ENCODE measurements at regions not wholly inside any gene's neighbourhood (a gene's known extent, or its start where the extent isn't known, plus 50 kb on each side); places are given as distances from the start of the nearest gene placed in this dataset.

DNA sequence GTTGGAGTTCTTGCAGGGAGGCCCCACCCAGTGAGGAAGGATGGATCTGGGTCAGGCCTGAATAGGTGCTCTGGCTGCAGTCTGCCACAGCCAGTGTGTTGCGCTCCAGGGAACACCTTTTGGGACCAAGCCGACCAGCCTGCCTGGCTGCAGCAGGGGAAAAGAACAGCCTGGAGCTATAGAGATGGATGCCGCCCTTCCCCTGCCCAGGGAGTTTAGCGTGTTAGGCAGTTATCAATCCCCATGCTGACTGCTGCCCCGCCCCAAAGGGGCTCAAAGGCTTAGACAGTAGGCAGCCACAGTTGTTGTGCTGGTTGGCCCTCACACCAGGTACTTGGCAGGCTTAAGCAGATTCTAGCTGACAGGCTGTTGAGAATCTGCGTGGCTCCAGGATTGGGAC is 153.4 kb upstream of the ADAMTS19 start:
- Mint-ChIP-seq H3K4me3 (no peak overlapping the region), H3K36me3 (no peaks in the 10 kb centered on the region), H3K9me3 (peaks cover 7 to 24% (median 15%) of the 10 kb centered on the region in 7 donors), H3K4me1 (no peaks in the 10 kb centered on the region), H3K27me3 (ENCODE audit: low read depth in 3 of 3) (no peaks in the 10 kb centered on the region), H3K27ac (no peak overlapping the region)
- H3K9me3 ChIP-seq (replicated peaks in 1 of 2; ENCODE audit: control insufficient read depth in 1 of 2, insufficient read depth in 1 of 2, low read length in 2 of 2): peaks cover 19 to 57% of the 10 kb centered on the region in 2 donors
- H3K27ac ChIP-seq (ENCODE audit: low read depth in 1 of 2, low read length in 2 of 2): no peak overlapping the region
- H3K4me1 ChIP-seq (ENCODE audit: control insufficient read depth in 1 of 2, insufficient read depth in 2 of 2, low read length in 2 of 2): no peaks in the 10 kb centered on the region
- no peak overlapping the region for H3K4me3 ChIP-seq (replicated peaks in 1 of 3; ENCODE audit: low read depth in 2 of 3, low read length in 3 of 3)
- no peaks in the 10 kb centered on the region for H3K27me3 ChIP-seq (ENCODE audit: control insufficient read depth in 2 of 2, insufficient read depth in 2 of 2, low read length in 2 of 2)
- no peaks in the 10 kb centered on the region for H3K36me3 ChIP-seq (replicated peaks in 1 of 2; ENCODE audit: control insufficient read depth in 1 of 2, insufficient read depth in 2 of 2, low read length in 2 of 2)
- H3K4me2 ChIP-seq (replicated peaks; ENCODE audit: extremely low read depth, low read length, poor library complexity, severe bottlenecking): no peak overlapping the region
- DNase-seq: no peak
- no peak overlapping the region for H3K9ac ChIP-seq (ENCODE audit: insufficient read depth, low read length, poor library complexity, severe bottlenecking)
- intact Hi-C loops (cut with micrococcal nuclease): no loop called here
- WGBS (ENCODE audit: insufficient coverage): 97% methylated on average over 6 of the region's 6 CpGs
- H4K20me1 ChIP-seq (ENCODE audit: insufficient read depth, low read length): no peaks in the 10 kb centered on the region
- H2AFZ ChIP-seq (ENCODE audit: insufficient read depth, low read depth, low read length, poor library complexity, severe bottlenecking): no peak overlapping the region
- no peaks in the 10 kb centered on the region for H3K79me2 ChIP-seq (ENCODE audit: insufficient read depth, low read length)
- TF ChIP-seq, protein P1, sequence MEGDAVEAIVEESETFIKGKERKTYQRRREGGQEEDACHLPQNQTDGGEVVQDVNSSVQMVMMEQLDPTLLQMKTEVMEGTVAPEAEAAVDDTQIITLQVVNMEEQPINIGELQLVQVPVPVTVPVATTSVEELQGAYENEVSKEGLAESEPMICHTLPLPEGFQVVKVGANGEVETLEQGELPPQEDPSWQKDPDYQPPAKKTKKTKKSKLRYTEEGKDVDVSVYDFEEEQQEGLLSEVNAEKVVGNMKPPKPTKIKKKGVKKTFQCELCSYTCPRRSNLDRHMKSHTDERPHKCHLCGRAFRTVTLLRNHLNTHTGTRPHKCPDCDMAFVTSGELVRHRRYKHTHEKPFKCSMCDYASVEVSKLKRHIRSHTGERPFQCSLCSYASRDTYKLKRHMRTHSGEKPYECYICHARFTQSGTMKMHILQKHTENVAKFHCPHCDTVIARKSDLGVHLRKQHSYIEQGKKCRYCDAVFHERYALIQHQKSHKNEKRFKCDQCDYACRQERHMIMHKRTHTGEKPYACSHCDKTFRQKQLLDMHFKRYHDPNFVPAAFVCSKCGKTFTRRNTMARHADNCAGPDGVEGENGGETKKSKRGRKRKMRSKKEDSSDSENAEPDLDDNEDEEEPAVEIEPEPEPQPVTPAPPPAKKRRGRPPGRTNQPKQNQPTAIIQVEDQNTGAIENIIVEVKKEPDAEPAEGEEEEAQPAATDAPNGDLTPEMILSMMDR (IDR thresholded peaks at IDR 0.05): no peak

- peaks cover 15 to 28% of the 10 kb centered on the region in 2 donors for H3K9me3 ChIP-seq (replicated peaks in 1 of 2; ENCODE audit: control insufficient read depth in 1 of 2, insufficient read depth in 1 of 2, low read length in 2 of 2)
- DNase-seq: no peak
- WGBS (ENCODE audit: insufficient coverage): 85% methylated on average over 2 of the region's 3 CpGs
- no peak overlapping the region for H3K4me3 ChIP-seq (replicated peaks in 1 of 3; ENCODE audit: low read depth in 2 of 3, low read length in 3 of 3)
- no peaks in the 10 kb centered on the region for H3K4me1 ChIP-seq (ENCODE audit: control insufficient read depth in 1 of 2, insufficient read depth in 2 of 2, low read length in 2 of 2)
- no peak overlapping the region for H3K27ac ChIP-seq (ENCODE audit: low read depth in 1 of 2, low read length in 2 of 2)
- TF ChIP-seq, protein P1 (IDR thresholded peaks at IDR 0.05): no peak
- no peaks in the 10 kb centered on the region for H4K20me1 ChIP-seq (ENCODE audit: insufficient read depth, low read length)
- no peak overlapping the region for H3K4me2 ChIP-seq (replicated peaks; ENCODE audit: extremely low read depth, low read length, poor library complexity, severe bottlenecking)
- H2AFZ ChIP-seq (ENCODE audit: insufficient read depth, low read depth, low read length, poor library complexity, severe bottlenecking): no peak overlapping the region
- no peak overlapping the region for H3K9ac ChIP-seq (ENCODE audit: insufficient read depth, low read length, poor library complexity, severe bottlenecking)
- H3K27ac Mint-ChIP-seq: no peak overlapping the region
- intact Hi-C loops (cut with micrococcal nuclease): no loop called here
- no peaks in the 10 kb centered on the region for H3K4me1 Mint-ChIP-seq
- no peaks in the 10 kb centered on the region for H3K27me3 ChIP-seq (ENCODE audit: control insufficient read depth in 2 of 2, insufficient read depth in 2 of 2, low read length in 2 of 2)
- H3K4me3 Mint-ChIP-seq: no peak overlapping the region
- H3K79me2 ChIP-seq (ENCODE audit: insufficient read depth, low read length): no peaks in the 10 kb centered on the region
- H3K27me3 Mint-ChIP-seq (ENCODE audit: low read depth in 3 of 3): peaks cover 0 to 1% (median 0%) of the 10 kb centered on the region in 3 donors
- peaks cover 0 to 28% (median 18%) of the 10 kb centered on the region in 7 donors for H3K9me3 Mint-ChIP-seq
- H3K36me3 Mint-ChIP-seq: no peaks in the 10 kb centered on the region
- no peaks in the 10 kb centered on the region for H3K36me3 ChIP-seq (replicated peaks in 1 of 2; ENCODE audit: control insufficient read depth in 1 of 2, insufficient read depth in 2 of 2, low read length in 2 of 2)
Measured at GRCh38 chr5:129322968-129323367, 137.1 kb upstream of the ADAMTS19 start.
